ENCODE measurements at regions not wholly inside any gene's neighbourhood (a gene's known extent, or its start where the extent isn't known, plus 50 kb on each side); places are given as distances from the start of the nearest gene placed in this dataset.
"Not testable (repeated sequence)": the region's sequence is repeated elsewhere in the genome, so short reads cannot be mapped to it uniquely, and the experiment has no call there.

DNA sequence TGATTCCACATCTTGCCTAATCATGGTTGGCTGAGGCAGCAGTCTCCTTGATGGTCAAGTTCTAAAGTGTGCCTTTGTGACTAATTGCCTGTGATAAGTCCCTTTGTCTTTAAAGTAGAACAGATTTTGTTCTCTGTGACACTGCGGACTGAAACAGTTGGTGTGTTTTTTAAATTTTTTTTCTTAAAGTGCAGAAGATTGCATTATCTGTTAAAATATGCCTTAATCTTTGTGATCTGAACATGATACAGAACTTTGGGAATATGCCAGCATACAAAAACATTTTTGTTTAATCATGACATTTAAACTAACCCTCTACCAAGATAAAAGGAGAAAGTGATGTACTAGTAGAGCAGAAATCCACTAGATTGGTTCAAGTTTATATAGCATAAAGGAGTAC, 1260.6 kb upstream of the ADGRL2 start:
- no peaks in the 10 kb centered on the region for H3K27me3 ChIP-seq
- H3K9me3 ChIP-seq: no peaks in the 10 kb centered on the region
- TF ChIP-seq, protein P1, sequence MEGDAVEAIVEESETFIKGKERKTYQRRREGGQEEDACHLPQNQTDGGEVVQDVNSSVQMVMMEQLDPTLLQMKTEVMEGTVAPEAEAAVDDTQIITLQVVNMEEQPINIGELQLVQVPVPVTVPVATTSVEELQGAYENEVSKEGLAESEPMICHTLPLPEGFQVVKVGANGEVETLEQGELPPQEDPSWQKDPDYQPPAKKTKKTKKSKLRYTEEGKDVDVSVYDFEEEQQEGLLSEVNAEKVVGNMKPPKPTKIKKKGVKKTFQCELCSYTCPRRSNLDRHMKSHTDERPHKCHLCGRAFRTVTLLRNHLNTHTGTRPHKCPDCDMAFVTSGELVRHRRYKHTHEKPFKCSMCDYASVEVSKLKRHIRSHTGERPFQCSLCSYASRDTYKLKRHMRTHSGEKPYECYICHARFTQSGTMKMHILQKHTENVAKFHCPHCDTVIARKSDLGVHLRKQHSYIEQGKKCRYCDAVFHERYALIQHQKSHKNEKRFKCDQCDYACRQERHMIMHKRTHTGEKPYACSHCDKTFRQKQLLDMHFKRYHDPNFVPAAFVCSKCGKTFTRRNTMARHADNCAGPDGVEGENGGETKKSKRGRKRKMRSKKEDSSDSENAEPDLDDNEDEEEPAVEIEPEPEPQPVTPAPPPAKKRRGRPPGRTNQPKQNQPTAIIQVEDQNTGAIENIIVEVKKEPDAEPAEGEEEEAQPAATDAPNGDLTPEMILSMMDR (IDR thresholded peaks at IDR 0.05): no peak
- no peaks in the 10 kb centered on the region for H3K36me3 ChIP-seq
- no peak for DNase-seq
- H3K4me1 ChIP-seq: no peaks in the 10 kb centered on the region
- no peak overlapping the region for H3K27ac ChIP-seq
- intact Hi-C loops (cut with DNase I; ENCODE audit: low total_unique reads): no loop called here
- no peak overlapping the region for H3K4me3 ChIP-seq

DNA sequence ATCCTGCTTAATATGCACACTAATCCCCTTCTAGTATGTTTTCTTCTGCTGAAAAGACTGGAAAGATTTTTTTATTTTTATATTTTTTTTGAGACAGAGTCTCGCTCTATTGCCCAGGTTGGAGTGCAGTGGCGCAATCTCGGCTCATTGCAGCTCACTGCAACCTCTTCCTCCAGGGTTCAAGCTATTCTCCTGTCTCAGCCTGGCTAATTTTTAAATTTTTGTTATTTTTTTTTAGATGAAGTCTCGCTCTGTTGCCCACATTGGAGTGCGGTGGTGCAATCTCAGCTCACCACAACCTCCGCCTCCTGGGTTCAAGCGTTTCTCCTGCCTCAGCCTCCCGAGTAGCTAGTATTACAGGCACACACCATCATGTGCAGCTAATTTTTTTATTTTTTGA, 1261.4 kb upstream of the ADGRL2 start:
- H3K27me3 ChIP-seq; H3K27ac ChIP-seq; H3K9me3 ChIP-seq; intact Hi-C loops (cut with DNase I; ENCODE audit: low total_unique reads); H3K36me3 ChIP-seq; DNase-seq; H3K4me1 ChIP-seq; H3K4me3 ChIP-seq: not testable (repeated sequence)

DNA sequence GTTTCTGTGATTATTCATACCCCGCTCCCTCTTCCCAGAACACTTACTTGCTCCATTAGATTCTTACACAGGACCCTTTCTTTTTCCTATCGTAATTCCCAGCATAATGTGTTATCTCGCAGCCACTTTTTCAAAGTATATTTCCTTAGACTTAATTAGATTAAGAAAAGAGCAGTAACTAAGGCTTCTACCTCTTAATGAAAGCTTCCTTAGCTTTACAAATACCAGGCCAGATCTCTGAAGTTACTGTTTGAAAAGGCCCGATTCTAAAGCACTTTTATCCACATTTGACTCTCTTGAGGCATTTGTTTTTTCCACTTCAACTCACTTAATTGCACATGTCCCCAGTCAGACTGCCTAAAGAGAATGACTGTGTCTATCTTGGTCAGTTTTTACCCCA, 1264.3 kb upstream of the ADGRL2 start:
- H3K27me3 ChIP-seq: no peaks in the 10 kb centered on the region
- TF ChIP-seq, protein P1 (IDR thresholded peaks at IDR 0.05): no peak
- no peak overlapping the region for H3K27ac ChIP-seq

DNA sequence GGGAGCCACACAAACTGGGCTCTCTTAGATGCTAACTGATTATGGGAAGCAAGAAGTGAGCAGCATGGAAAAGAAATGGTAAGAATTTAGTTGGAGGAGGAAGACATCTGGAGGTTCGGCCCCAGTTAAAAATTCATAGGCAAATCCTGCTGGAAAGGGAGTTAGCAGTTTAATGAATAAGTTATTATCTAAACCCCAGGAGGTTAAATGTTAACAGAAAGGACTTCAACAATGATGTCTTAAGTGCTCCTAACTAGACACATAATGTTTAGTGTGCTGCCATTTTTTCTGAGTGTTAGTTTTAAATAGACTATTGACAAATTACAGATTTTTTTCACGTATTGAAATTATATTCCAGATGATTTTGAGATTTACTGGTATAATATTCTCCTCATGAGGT, 1265.3 kb upstream of the ADGRL2 start:
- Histone ChIP-seq H3K4me1 (peaks cover 0 to 7% (median 0%) of the 10 kb centered on the region in 4 donors), H3K4me3 (no peak overlapping the region), H3K27ac (no peak overlapping the region), H3K27me3 (no peaks in the 10 kb centered on the region), H3K9me3 (no peaks in the 10 kb centered on the region), H3K36me3 (no peaks in the 10 kb centered on the region)
- intact Hi-C loops (cut with DNase I; ENCODE audit: low total_unique reads): no loop called here
- DNase-seq: no peak
- TF ChIP-seq, protein P1 (IDR thresholded peaks at IDR 0.05): no peak

More for the DNA sequence above, 1264.3 kb upstream of the ADGRL2 start:
- no peak overlapping the region for H3K4me3 ChIP-seq
- intact Hi-C loops (cut with DNase I; ENCODE audit: low total_unique reads): no loop called here
- no peak for DNase-seq
- no peaks in the 10 kb centered on the region for H3K9me3 ChIP-seq
- peaks cover 0 to 7% (median 0%) of the 10 kb centered on the region in 4 donors for H3K4me1 ChIP-seq
- H3K36me3 ChIP-seq: no peaks in the 10 kb centered on the region

DNA sequence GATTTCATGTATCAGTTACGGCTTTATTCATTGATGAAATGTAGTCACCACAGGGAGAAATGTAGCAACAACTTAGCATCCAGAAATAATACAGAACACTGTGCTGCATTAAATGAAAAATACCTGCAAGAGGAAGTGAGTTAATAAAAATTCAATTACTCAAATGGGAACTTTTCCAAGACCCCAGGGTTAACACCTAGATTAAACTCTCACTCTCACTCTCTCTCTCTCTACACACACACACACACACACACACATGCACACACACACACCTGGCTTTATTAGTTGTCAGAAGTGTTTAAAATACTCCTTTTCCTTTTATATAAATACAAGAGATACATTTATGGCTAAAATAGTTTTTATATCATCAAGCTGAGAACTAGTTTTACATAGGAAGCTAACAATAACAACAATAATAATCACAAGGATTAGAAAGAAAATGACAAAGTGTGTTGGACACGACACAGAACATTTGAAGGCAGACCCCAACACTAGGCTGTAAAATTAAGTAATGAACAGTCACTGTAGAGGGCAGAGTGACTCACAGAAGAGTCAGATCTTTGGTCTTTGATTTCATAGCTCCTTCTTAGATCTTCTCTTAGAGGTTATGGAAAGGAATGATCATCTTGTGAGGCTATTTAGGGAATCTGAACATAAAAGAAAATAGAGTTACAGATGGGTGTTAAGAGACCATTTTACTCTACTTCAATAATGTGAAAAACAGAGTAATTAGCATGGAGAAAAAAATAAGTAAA, 1266.0 kb upstream of the ADGRL2 start:
- TF ChIP-seq, protein P1 (IDR thresholded peaks at IDR 0.05): no peak
- no peak overlapping the region for H3K27ac ChIP-seq
- no peak overlapping the region for H3K4me3 ChIP-seq
- no peaks in the 10 kb centered on the region for H3K27me3 ChIP-seq
- intact Hi-C loops (cut with DNase I; ENCODE audit: low total_unique reads): no loop called here
- no peak for DNase-seq
- no peaks in the 10 kb centered on the region for H3K9me3 ChIP-seq
- no peaks in the 10 kb centered on the region for H3K36me3 ChIP-seq
- peaks cover 0 to 7% (median 0%) of the 10 kb centered on the region in 4 donors for H3K4me1 ChIP-seq

DNA sequence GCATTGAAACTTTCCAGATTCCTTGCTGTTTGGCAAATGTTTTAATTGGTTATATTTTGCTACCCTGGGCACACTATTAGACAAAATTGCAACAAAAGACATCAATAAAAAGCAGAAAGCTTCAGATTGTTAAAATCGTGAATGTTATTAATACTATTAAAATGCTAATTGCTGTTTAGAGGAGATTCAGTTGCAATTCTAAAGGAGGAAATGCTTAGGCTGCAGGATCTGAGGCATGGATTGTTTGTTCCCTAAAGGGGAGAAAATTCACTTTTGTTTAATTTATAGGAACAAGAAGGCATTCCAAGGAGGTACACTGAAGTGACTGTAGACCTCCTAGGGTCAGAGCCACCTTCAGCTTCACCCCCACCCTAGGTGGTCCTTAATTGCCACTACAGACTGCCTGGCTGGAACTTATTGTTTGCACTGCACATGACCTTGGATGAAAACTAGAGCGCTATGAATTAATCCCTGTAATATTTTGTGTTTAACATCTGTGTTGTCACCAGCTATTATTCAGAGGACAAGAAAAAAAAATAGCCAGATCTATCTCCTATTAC, 1266.9 kb upstream of the ADGRL2 start:
- Histone ChIP-seq H3K27me3 (no peaks in the 10 kb centered on the region), H3K36me3 (no peaks in the 10 kb centered on the region), H3K27ac (no peak overlapping the region), H3K4me3 (no peak overlapping the region), H3K9me3 (no peaks in the 10 kb centered on the region), H3K4me1 (peaks cover 0 to 7% (median 0%) of the 10 kb centered on the region in 4 donors)
- no peak for DNase-seq
- TF ChIP-seq, protein P1 (IDR thresholded peaks at IDR 0.05): no peak
- intact Hi-C loops (cut with DNase I; ENCODE audit: low total_unique reads): no loop called here

Measured in tibial artery (tissue), 4 donors.